Activated T-cell treated with anti-CD3 and anti-CD28 coated beads for 1 hour (primary cell): ENCODE measurements at regions not wholly inside any gene's neighbourhood (a gene's known extent, or its start where the extent isn't known, plus 50 kb on each side); places are given as distances from the start of the nearest gene placed in this dataset.

Source experiments
- DNase-seq: peaks from one replicate; pipeline ENCODE4 v3.0.0-alpha.2; 2020; ENCODE audit warnings: low read depth

DNA sequence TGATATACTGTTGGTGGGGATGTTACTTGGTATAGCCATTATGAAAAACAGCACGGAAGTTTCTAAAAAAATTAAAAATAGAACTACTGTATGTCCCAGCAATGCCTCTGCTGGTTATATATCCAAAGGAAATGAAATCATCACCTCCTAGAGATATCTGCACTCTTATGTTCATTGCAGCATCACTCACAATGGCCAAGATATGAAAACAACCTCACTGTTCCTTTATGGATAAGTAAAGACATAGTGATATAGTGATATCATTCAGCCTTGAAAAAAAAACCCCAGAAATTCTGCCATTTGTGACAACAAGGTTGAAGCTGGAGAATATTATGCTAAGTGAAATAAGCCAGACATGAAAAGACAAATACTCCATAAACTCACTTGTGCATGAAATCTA lies 543.8 kb upstream of the SLIT2 start:
- no peak for DNase-seq

- no peak for DNase-seq
Observed at GRCh38 chr4:19703391-19703790, 548.3 kb upstream of the SLIT2 start.

DNA sequence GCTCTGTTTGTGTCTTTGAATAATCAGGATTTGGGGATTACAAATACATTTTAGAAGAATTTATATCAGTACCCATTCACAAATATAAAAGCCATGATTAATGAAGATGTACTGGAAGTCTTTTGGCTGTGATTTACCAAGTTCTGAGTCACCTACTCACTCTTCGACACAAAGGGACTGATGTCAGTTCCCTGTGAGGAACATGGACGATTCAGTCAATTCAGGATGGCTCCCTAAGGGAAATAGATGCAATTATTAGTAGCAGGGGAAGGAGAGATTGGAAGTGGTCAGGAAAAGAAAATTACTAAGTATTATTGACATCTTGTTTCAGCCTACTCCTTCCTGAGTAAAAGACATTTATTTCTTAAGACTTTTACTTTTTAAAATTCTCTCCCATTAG lies 550.7 kb upstream of the SLIT2 start:
- DNase-seq: no peak

DNA sequence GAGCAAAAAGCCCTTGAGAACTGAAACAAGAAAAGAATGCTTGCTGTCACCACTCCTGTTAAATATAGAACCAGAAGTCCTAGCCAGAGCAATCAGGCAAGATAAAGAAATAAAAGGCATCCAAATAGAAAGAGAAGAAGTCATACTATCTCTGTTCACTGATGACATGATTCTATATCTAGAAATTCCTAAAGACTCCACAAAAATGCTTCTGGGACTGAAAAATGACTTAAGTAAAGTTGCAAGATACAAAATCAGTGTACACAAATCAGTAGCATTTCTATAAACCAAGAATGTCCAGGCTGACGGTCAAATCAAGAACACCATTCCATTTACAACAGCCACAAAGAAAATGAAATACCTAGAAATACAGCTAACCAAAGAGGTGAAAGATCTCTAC lies 552.7 kb upstream of the SLIT2 start:
- no peak for DNase-seq

GRCh38 chr4:19694812-19695211 lies 556.9 kb upstream of the SLIT2 start:
- DNase-seq: no peak

DNA sequence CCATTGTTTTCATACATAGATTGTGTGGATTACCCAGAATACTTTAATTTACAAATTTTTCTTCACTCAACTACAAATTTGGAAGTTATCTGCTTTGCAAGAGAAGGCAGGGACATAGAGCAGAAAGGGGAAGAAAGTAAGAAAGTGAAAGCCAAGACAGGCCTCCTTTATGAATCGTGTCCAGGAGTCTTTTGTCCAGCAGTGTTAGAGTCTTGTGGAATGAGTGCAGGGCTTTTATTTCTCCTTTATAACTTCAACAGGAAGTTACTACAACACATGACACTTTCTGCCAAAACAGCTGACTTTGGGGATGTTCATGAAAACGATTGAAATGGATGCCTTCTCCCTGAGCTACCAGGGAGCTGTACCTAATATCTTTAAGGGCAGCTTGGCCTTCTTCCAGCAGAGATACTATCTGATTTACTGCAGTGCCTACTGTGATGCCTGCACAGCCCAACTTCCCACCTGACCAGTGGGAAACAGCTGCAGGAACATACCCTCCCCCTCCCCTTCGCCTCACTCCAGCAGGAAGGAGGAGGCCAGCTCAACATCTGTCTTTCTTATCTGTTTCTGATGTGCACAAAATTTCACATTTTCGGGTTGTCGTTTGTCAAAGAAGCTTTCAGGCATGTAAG lies 557.7 kb upstream of the SLIT2 start:
- no peak for DNase-seq

- DNase-seq: no peak
Observed at GRCh38 chr4:19689511-19689910, 562.2 kb upstream of the SLIT2 start.

- DNase-seq: no peak
Observed at GRCh38 chr4:19686456-19686855, 565.2 kb upstream of the SLIT2 start.

DNA sequence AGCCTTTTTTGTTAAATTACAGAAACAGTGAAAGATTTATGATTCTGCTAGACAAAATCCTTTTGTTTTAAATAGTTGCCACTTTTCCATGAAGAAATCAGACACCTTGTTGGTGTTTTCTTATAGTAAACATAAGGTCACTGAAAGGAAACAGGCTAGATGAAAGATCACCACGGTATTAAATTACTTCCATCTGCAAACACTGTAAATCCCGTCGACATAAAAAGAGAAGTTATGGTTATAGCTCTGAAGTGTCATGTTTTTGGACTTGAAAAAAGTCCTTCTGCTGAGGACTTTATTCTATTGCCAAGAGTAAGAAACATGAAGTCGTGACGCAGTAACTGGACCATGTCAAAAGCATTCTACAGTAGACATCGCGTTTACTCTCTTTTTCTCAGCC lies 567.6 kb upstream of the SLIT2 start:
- no peak for DNase-seq

DNA sequence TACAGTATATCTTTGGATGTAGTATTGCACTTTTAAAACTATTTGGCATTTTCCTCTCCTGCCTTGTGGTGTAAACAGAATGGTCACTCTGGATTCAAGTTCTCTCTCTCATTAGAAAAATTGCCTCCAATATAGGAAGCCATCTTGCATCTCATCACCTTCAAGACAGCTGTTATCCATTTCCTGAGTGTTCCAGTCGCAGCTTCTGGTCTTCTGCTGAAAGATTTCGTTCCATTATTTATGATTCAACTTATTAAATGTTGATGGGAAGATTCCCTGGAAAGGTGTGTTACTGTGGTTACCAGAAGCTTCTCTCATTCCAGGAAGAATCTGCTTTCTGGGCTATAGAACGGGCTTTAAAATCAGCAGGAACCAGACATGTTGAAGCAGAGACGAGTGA lies 568.3 kb upstream of the SLIT2 start:
- no peak for DNase-seq

DNA sequence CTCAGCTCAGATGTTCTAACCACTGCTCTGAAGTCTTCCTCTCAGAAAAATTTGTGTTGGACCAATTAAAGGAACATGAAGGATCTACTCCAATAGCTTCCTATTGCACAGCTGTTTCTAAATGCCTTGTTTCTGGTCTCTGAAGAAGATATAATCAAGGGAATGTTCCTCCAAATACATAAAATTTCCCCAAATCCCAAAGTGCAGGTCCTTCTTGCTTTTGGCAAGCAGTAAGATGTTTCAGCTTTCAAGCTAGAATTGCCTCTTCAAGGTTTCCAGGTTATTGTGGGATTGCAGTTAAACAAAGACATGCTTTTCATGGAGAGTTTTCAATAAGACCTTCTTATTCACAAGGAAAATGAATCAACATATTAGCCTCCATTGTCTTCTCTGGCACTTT lies 574.5 kb upstream of the SLIT2 start:
- DNase-seq: no peak

DNA sequence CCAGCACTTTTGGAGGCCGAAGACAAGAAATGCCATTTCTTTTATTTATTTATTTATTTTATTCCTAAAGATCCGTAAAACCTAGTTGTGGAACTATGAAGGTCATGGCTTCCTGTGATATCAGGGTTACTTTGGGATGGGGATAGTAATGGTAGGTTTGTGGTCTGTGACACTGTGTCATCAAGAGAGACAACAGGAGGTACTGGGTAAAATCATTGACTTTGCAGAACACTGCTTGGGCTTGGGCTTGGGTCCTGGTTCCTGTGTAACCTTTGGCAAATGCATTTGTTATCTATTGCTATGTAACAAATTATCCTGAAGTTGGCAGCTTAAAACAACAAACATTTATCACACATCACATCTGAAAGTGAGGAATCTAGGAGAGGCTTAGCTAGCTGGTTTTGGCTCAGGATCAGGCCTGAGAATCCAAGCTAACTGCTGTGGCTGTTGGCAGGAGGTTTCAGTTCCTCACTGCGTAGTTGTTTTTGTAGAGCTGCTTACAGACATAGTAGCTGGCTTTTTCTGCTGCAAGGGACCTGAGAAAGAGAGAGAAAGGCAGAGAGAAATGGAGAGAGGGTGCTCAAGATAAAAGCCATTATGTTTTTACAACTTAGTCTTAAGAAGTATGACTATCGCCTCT lies 576.4 kb upstream of the SLIT2 start:
- DNase-seq: no peak

- no peak for DNase-seq
Observed at GRCh38 chr4:19659101-19659500, 592.6 kb upstream of the SLIT2 start.

GRCh38 chr4:19657856-19658255 lies 593.8 kb upstream of the SLIT2 start:
- no peak for DNase-seq

DNA sequence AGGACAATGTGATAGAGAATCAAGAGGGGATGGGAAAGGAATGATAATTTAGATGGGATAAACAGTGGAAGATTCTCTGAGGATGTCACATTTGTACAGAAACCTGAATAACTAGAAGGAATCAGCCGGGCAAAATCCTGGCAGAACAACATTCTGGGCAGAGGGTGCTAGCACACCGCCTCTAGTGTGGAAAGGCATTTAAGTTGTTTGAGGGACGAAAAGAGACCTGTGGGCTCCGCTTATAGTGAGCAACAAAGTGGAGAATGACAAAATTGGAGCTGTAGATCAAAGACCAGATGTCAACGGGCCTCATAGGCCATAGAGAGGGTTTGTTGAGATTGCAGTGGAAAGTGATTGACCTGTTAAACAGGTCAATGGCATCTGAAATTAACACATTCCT lies 596.0 kb upstream of the SLIT2 start:
- DNase-seq: no peak

DNA sequence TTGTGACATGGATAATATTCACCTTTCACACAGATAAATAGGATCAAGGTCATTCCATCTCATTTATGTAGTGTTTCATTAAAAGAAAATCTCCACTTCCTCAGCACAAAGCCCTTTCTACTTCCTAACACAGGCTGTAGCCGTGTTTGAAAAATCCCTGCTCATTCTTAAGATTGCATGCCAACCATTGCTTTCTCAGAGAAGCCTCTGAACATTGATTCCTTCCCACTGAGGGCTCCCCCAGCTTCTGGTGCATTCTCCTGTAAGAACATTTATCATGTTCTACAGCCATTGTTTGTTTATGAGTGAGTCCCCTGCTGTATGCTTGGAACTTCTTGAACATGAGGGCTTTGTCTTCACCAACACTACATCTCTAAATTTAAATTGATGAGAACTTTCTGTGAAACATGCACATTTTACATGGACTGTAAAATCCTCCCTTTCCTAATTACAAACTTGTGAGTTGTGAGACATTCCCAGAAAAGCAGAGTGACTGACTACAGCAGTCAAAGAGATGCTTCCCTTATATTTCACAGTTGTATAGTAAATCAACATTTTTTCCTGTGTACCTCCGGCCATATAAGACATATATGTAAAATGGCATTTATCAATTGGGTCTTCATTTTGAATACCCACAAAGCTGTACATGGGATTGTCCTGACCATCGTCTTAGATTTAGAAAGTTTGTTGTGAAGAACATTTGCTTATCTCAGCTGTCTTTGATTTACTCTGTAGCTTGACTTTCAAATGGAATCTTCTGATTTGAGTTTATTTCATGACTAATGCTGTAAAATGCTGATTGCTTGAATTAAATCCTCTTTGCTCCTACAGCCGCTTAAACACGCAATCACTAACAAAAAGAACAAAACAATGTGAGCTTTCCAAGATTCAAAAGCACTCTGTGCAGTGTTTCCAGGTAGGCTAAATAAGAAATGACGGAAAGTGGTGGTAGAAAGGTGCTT lies 600.5 kb upstream of the SLIT2 start:
- DNase-seq: no peak

GRCh38 chr4:19645589-19645988 lies 606.1 kb upstream of the SLIT2 start:
- no peak for DNase-seq

GRCh38 chr4:19636451-19636850 lies 615.3 kb upstream of the SLIT2 start:
- no peak for DNase-seq

DNA sequence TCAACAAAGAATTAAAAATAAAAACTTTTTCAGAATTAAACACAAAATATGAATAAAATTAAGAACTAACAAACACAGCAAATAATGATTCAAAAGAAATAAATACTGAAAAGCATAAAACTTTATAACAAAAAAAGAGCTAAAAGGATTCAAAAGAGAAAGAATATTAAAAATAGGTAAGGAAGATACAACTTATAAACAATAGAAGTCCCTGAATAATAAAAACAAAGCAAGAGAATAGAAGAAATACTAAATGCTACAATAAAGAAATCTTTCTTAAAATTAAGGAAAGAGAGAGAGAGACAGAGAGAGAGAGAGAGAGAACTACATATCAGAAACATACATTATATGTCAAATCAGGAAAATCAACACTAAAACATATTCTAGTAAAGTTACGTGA lies 619.9 kb upstream of the SLIT2 start:
- DNase-seq: no peak

DNA sequence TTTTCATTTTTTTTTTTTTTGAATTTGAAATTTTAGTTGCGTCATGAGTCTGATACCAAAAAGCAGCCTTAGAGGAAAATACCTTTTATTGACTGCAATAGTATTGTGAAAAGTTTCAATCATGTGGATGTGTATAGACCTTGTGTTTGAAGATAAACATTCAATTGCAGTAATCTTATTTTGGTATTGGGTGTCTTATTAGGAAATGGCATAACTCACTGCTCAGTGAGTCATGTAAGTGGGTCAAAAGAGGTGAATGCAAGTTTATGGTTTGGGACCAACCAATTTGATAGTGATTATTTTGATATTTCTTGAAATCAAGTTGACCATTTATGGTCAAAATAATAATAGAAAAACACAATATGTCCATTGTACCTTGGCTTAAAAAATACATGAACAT lies 627.8 kb upstream of the SLIT2 start:
- DNase-seq: no peak

- no peak for DNase-seq
Observed at GRCh38 chr4:19615086-19615689, 636.5 kb upstream of the SLIT2 start.

DNA sequence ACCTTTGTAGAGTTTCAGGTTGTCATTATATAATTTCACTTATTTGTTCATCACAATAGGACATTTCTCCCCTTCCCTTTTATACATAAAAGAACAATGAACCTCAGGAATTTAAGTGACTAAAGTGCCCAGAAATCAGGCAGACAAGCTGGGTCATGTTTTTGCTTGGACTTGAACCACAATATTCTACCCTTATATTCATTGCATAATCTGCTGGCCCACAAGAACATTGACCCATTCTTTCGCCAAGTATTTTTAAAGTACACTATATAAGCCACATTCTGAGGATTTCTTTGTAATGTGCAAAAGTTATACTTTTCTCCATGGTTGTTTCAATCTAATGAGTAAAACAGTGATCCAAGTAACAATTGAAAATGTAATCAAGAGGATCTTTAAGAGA lies 637.5 kb upstream of the SLIT2 start:
- DNase-seq: no peak

- DNase-seq: no peak
Observed at GRCh38 chr4:19596342-19596741, 655.4 kb upstream of the SLIT2 start.
